HUES48 (cell line): ENCODE measurements at regions not wholly inside any gene's neighbourhood (a gene's known extent, or its start where the extent isn't known, plus 50 kb on each side); places are given as distances from the start of the nearest gene placed in this dataset.
"Not testable (repeated sequence)": the region's sequence is repeated elsewhere in the genome, so short reads cannot be mapped to it uniquely, and the experiment has no call there.

Experiments
- H3K27ac ChIP-seq: one replicate; pipeline ENCODE4 v1.7.0; 2013; ENCODE audit warnings: low read depth, low read length, inconsistent platforms
- H3K27me3 ChIP-seq: 2 replicates; pipeline ENCODE4 v1.6.1; 2013; ENCODE audit warnings: mild to moderate bottlenecking, low read length; ENCODE audit not compliant: control insufficient read depth, insufficient read depth
- H3K36me3 ChIP-seq: 2 replicates; pipeline ENCODE4 v1.6.1; 2013; ENCODE audit warnings: low read length; ENCODE audit not compliant: control insufficient read depth, insufficient read depth
- H3K4me1 ChIP-seq: 2 replicates; pipeline ENCODE4 v1.6.1; 2013; ENCODE audit warnings: mild to moderate bottlenecking, low read length; ENCODE audit not compliant: control insufficient read depth, insufficient read depth
- H3K4me3 ChIP-seq: 2 replicates; pipeline ENCODE4 v1.5.1; 2013; ENCODE audit warnings: mild to moderate bottlenecking, low read depth, low read length
- H3K9ac ChIP-seq: 2 replicates; pipeline ENCODE4 v1.6.1; 2013; ENCODE audit warnings: mild to moderate bottlenecking, low read depth, low read length, moderate library complexity
- H3K9me3 ChIP-seq: 2 replicates; pipeline ENCODE4 v1.6.1; 2013; ENCODE audit warnings: low read length; ENCODE audit not compliant: control insufficient read depth, insufficient read depth

GRCh38 chr10:123391275-123392028 lies 237.2 kb downstream of the BUB3 start:
- no peaks in the 10 kb centered on the region for H3K27me3 ChIP-seq
- H3K9me3 ChIP-seq: peaks cover 45% of the 10 kb centered on the region
- no peaks in the 10 kb centered on the region for H3K36me3 ChIP-seq
- H3K9ac ChIP-seq: no peak overlapping the region
- no peak overlapping the region for H3K27ac ChIP-seq
- no peak overlapping the region for H3K4me3 ChIP-seq
- no peaks in the 10 kb centered on the region for H3K4me1 ChIP-seq

DNA sequence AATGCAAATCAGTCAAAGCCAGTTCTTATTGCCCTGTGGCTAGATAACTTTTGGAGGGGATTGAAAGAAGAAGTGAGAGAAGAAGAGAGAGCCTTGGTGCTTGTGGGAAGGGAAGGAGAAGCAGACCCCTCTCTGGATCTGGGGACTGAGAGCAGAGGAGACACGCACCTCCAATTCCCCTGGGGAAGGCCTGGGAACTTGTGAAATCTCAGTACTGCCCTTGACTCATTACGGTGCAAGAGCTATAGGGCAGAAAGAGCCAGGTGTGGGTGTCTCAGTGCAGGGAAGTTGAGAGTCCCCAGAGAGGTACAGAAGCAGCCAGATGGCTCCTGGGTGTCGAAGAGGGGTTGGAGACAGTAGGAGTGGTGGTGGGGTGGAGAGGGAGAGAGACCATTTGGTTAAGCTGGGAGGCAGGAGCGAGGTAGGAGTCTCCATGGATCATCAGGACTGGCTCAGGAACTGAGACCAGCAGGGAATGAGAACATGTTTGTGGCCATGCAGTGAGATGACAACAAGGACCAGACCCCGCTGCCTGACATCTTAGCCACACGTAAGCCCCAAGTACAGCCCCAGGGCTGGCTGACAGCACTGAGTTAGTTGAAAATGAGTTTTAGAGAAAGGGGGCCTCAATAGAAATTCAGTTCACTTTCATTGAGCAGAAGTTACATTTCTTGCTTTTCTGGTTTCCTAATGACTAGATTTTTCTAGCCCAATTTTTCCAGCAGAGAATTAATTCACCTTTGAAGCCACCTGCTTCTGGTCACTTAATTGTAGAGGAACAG lies 238.2 kb downstream of the BUB3 start:
- Histone ChIP-seq H3K4me1 (no peaks in the 10 kb centered on the region), H3K27me3 (no peaks in the 10 kb centered on the region), H3K27ac (no peak overlapping the region), H3K9me3 (peaks cover 38% of the 10 kb centered on the region), H3K4me3 (no peak overlapping the region), H3K36me3 (no peaks in the 10 kb centered on the region), H3K9ac (no peak overlapping the region)

DNA sequence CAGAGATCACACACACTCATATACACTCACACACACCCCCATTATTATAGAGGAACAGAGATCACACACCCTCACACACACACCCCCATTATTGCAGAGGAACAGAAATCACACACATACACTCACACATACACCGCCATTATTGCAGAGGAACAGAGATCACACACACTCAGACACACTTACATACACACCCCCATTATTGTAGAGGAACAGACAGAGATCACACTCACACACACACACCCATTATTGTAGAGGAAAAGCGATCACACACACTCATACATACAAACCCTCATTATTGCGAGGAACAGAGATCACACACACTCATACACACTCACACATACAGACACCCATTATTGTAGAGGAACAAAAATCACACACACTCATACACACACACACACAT lies 239.0 kb downstream of the BUB3 start:
- Histone ChIP-seq H3K9me3 (peaks cover 32% of the 10 kb centered on the region), H3K4me3 (no peak overlapping the region), H3K36me3 (no peaks in the 10 kb centered on the region), H3K9ac (no peak overlapping the region), H3K27ac (no peak overlapping the region), H3K4me1 (no peaks in the 10 kb centered on the region), H3K27me3 (no peaks in the 10 kb centered on the region)

DNA sequence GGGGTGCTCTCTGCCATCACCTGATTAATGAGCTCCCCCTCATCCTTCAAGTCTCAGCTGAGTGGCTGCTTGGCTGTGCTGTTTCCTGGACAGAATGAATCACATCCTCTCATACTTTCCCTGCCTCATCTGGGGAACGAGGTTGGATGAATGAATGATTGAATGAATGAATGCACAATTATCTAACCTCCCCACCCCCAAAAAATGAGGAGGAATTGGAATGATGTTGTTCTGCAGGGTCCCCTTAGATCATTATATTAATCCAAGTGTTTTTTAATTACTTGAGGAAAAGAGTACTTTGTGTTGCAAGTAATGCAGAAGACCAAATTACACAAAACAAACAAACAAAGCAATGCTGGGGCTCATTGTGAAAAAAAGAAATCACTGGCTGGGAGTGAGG lies 240.2 kb downstream of the BUB3 start:
- Histone ChIP-seq H3K9ac (no peak overlapping the region), H3K27ac (no peak overlapping the region), H3K4me1 (no peaks in the 10 kb centered on the region), H3K4me3 (no peak overlapping the region), H3K9me3 (peaks cover 20% of the 10 kb centered on the region), H3K27me3 (no peaks in the 10 kb centered on the region), H3K36me3 (no peaks in the 10 kb centered on the region)

DNA sequence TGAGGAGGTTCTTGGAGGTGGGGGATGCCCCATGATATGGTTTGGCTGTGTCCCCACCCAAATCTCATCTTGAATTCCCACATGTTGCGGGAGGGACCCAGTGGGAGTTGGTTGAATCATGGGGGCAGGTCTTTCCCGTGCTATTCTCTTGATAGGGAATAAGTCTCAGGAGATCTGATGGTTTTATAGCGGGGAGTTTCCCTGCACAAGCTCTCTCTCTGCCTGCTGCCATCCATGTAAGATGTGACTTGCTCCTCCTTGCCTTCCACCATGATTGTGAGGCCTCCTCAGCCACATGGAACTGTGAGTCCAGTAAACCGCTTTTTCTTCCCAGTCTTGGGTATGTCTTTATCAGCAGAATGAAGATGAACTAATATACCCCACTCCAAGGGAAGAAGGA lies 241.0 kb downstream of the BUB3 start:
- H3K4me1 ChIP-seq, H3K27me3 ChIP-seq, H3K4me3 ChIP-seq, H3K9ac ChIP-seq, H3K36me3 ChIP-seq, H3K27ac ChIP-seq: not testable (repeated sequence)
- H3K9me3 ChIP-seq: peaks cover 12% of the 10 kb centered on the region; the same call in 1 of the 2 replicates

- Histone ChIP-seq H3K4me3 (no peak overlapping the region), H3K4me1 (no peaks in the 10 kb centered on the region), H3K27ac (no peak overlapping the region), H3K36me3 (no peaks in the 10 kb centered on the region), H3K9me3 (peaks cover 12% of the 10 kb centered on the region; the same call in 1 of the 2 replicates), H3K27me3 (no peaks in the 10 kb centered on the region), H3K9ac (no peak overlapping the region)
Measured at GRCh38 chr10:123395906-123396305, 241.7 kb downstream of the BUB3 start.

DNA sequence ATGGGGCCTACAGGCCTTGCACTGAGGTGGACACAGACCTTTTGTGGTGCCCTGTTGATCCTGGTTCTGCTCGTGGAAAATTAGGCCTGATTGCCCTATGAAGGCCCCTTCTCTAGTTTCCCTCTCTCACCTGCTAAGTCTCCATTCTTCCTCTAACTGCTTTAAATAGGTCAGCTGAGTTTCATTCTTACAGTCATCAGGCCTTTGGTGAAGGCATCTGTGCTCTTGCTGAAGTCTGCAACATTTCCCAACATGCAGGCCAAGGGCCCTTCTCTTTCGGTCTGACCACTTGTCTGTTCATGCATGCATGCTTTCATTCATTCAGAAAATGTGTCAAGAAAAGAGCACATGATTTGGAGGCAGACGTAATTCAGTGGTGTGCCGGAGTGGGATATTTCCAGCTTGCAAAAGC lies 244.0 kb downstream of the BUB3 start:
- Histone ChIP-seq H3K27ac (no peak overlapping the region), H3K9me3 (peaks cover 12% of the 10 kb centered on the region; the same call in 1 of the 2 replicates), H3K4me1 (no peaks in the 10 kb centered on the region), H3K9ac (no peak overlapping the region), H3K4me3 (no peak overlapping the region), H3K27me3 (no peaks in the 10 kb centered on the region), H3K36me3 (no peaks in the 10 kb centered on the region)

DNA sequence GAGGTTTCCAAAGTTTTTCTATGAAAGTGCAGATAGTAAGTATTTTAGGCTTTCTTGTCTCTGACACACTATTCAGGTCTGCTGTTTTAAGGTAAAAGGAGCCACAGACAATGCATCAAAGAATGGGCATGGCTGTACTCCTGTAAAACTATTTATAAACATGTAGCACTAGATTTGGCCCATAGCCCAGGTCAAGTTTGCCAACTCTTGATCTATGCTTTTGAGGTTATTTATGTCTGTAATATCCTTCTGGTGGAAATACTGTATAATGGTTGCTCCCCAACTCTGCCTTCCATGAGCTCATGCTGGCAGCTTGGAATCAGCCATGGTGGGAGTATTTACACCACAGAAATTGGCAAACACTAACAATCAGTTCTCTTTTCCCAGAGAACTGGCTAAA lies 244.6 kb downstream of the BUB3 start:
- H3K9ac ChIP-seq: no peak overlapping the region

GRCh38 chr10:123399276-123399839 lies 245.2 kb downstream of the BUB3 start:
- H3K4me1 ChIP-seq: no peaks in the 10 kb centered on the region
- no peak overlapping the region for H3K27ac ChIP-seq
- no peak overlapping the region for H3K9ac ChIP-seq

More for the DNA sequence above, 244.6 kb downstream of the BUB3 start:
- Histone ChIP-seq H3K27ac (no peak overlapping the region), H3K36me3 (no peaks in the 10 kb centered on the region), H3K27me3 (no peaks in the 10 kb centered on the region), H3K4me1 (no peaks in the 10 kb centered on the region), H3K4me3 (no peak overlapping the region), H3K9me3 (peaks cover 17% of the 10 kb centered on the region; the same call in 1 of the 2 replicates)

DNA sequence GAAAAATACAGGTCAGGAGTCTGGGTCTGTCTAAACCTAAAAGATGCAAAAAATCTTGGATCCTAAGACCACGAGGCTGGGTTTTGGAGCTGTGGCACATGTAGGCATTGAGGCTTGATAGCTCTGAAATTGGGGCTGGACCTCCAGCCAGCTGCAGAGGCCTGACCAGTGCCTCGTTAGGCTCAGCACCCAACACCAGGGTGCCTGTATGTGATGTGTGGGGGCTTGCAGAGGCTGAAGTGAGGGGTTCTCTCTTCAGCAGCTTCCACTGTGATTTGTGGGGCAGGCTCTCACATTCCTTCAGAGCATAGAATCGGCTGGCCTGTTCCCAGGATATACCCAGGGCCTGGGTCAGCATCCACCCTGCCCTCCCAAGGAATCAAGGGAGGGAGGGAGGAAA lies 247.8 kb downstream of the BUB3 start:
- Histone ChIP-seq H3K9me3 (peaks cover 18% of the 10 kb centered on the region; the same call in 1 of the 2 replicates), H3K9ac (no peak overlapping the region), H3K27me3 (no peaks in the 10 kb centered on the region), H3K4me1 (no peaks in the 10 kb centered on the region), H3K36me3 (no peaks in the 10 kb centered on the region), H3K4me3 (no peak overlapping the region), H3K27ac (no peak overlapping the region)

More at GRCh38 chr10:123399276-123399839, 245.2 kb downstream of the BUB3 start:
- Histone ChIP-seq H3K36me3 (no peaks in the 10 kb centered on the region), H3K27me3 (no peaks in the 10 kb centered on the region), H3K4me3 (no peak overlapping the region), H3K9me3 (peaks cover 21% of the 10 kb centered on the region; the same call in 1 of the 2 replicates)

GRCh38 chr10:123402656-123403055 lies 248.5 kb downstream of the BUB3 start:
- Histone ChIP-seq H3K27me3 (no peaks in the 10 kb centered on the region), H3K4me1 (no peaks in the 10 kb centered on the region), H3K9ac (no peak overlapping the region), H3K36me3 (no peaks in the 10 kb centered on the region), H3K4me3 (no peak overlapping the region), H3K9me3 (peaks cover 18% of the 10 kb centered on the region; the same call in 1 of the 2 replicates), H3K27ac (no peak overlapping the region)
